ENCODE measurements at regions not wholly inside any gene's neighbourhood (a gene's known extent, or its start where the extent isn't known, plus 50 kb on each side); places are given as distances from the start of the nearest gene placed in this dataset.

- no peaks in the 10 kb centered on the region for H3F3A ChIP-seq (ENCODE audit: low read depth)
- H3K27me3 ChIP-seq: no peaks in the 10 kb centered on the region
- no peak overlapping the region for H2AFZ ChIP-seq (replicated peaks)
- H3K27ac ChIP-seq: no peak overlapping the region
- no peaks in the 10 kb centered on the region for H3K36me3 ChIP-seq
- H3K79me2 ChIP-seq (ENCODE audit: low read depth): no peaks in the 10 kb centered on the region
- no peaks in the 10 kb centered on the region for H3K9me3 Mint-ChIP-seq
- no peaks in the 10 kb centered on the region for H3K27me3 Mint-ChIP-seq (ENCODE audit: insufficient read depth, low read depth)
- H3K36me3 Mint-ChIP-seq: no peaks in the 10 kb centered on the region
- no peaks in the 10 kb centered on the region for H3K4me1 ChIP-seq
- H3K9ac ChIP-seq: no peak overlapping the region
- no peak for DNase-seq (ENCODE audit: low spot score)
- no peaks in the 10 kb centered on the region for H3K4me1 Mint-ChIP-seq
- H4K20me1 ChIP-seq (ENCODE audit: low read depth): no peaks in the 10 kb centered on the region
- H3K4me2 ChIP-seq: no peak overlapping the region
- TF ChIP-seq EZH2phosphoT487 (IDR thresholded peaks at IDR 0.05): no peak
- TF ChIP-seq EZH2 (IDR thresholded peaks at IDR 0.05): no peak
- TF ChIP-seq CTCF (IDR thresholded peaks at IDR 0.05): no peak
- no peak overlapping the region for H3K4me3 Mint-ChIP-seq
- H3K9me3 ChIP-seq (ENCODE audit: low read depth): no peaks in the 10 kb centered on the region
- H3K27ac Mint-ChIP-seq: no peak overlapping the region
- no peak overlapping the region for H3K4me3 ChIP-seq
Observed at GRCh38 chr3:69553888-69554287, 168.0 kb upstream of the FRMD4B start.

DNA sequence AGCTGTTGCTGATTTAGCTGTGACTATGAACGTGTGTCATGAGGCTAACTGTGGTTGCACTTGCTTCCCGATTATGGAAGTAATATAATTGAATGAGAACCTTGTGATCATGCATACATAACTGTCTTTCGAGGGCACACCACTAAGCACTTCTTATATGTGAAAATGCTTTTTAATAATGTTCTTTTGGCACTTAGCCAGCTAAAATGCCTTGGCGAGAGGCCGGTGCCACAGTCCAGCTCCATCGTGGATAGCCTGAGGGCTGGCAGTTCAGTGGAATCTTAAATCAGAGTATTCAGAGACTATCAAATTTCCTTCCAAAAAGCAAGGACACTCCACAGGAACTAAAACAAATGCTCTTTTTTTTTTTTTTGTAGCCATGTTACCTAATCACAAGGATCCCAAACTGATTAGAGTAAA is 161.6 kb upstream of the FRMD4B start:
- H3K9me3 ChIP-seq (ENCODE audit: low read depth): no peaks in the 10 kb centered on the region
- H3K79me2 ChIP-seq (ENCODE audit: low read depth): no peaks in the 10 kb centered on the region
- H3K4me2 ChIP-seq: no peak overlapping the region
- no peaks in the 10 kb centered on the region for H4K20me1 ChIP-seq (ENCODE audit: low read depth)
- no peak overlapping the region for H3K27ac ChIP-seq
- H3K27me3 ChIP-seq: peaks cover 29% of the 10 kb centered on the region
- Mint-ChIP-seq H3K27ac (no peak overlapping the region), H3K36me3 (no peaks in the 10 kb centered on the region), H3K4me3 (no peak overlapping the region), H3K9me3 (no peaks in the 10 kb centered on the region), H3K27me3 (ENCODE audit: insufficient read depth, low read depth) (peaks cover 12% of the 10 kb centered on the region), H3K4me1 (peaks cover 4% of the 10 kb centered on the region)
- TF ChIP-seq EZH2phosphoT487 (IDR thresholded peaks at IDR 0.05): no peak
- TF ChIP-seq EZH2 (IDR thresholded peaks at IDR 0.05): no peak
- no peak for TF ChIP-seq CTCF (IDR thresholded peaks at IDR 0.05)
- no peaks in the 10 kb centered on the region for H3K36me3 ChIP-seq
- peaks cover 6% of the 10 kb centered on the region for H3K4me1 ChIP-seq
- H3F3A ChIP-seq (ENCODE audit: low read depth): peaks cover 8% of the 10 kb centered on the region
- H3K9ac ChIP-seq: no peak overlapping the region
- no peak overlapping the region for H3K4me3 ChIP-seq
- no peak for DNase-seq (ENCODE audit: low spot score)
- H2AFZ ChIP-seq (replicated peaks): no peak overlapping the region

DNA sequence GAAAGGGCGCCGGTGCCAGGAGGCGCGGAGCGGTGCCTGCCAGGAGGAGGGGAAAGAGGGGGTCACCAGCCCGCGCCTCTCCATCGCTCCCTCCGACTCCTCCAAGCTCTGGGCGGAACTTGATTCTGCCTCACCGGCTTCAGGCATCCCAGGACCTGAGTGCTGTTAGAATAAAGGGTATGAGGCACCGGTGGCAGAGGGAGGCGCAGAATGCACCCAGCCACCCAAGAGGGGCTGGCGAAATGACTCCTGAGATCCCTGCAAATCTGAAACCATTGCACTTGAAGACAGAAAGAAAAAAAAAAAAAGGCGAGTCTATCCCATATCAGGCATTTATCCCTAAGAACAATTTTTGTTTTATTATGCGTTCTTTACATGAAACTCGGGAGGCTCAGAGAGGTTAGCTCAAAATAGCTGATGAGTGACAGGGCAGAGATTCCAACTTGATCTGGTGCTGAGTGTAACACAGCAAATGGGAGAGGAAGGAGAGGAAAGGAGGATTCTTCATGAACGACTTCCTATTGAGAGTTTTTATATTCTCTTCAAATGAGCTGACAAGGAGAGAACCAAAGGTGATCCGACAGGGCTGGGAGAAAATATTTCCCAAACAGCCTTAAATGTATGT is 157.0 kb upstream of the FRMD4B start:
- peaks cover 14% of the 10 kb centered on the region for H3K4me1 ChIP-seq
- no peak overlapping the region for H3K9ac ChIP-seq
- H3K79me2 ChIP-seq (ENCODE audit: low read depth): peaks cover 19% of the 10 kb centered on the region
- peak overlapping the region; percentile 93 for H3K4me3 ChIP-seq
- H3K4me2 ChIP-seq: peak overlapping the region; percentile 95
- H4K20me1 ChIP-seq (ENCODE audit: low read depth): peaks cover 3% of the 10 kb centered on the region
- Mint-ChIP-seq H3K9me3 (no peaks in the 10 kb centered on the region), H3K36me3 (no peaks in the 10 kb centered on the region), H3K27me3 (ENCODE audit: insufficient read depth, low read depth) (peaks cover 21% of the 10 kb centered on the region), H3K4me3 (peak overlapping the region; percentile 92), H3K4me1 (peaks cover 15% of the 10 kb centered on the region), H3K27ac (no peak overlapping the region)
- H3K9me3 ChIP-seq (ENCODE audit: low read depth): no peaks in the 10 kb centered on the region
- no peak for DNase-seq (ENCODE audit: low spot score)
- no peaks in the 10 kb centered on the region for H3K36me3 ChIP-seq
- no peak for TF ChIP-seq CTCF (IDR thresholded peaks at IDR 0.05)
- no peak overlapping the region for H3K27ac ChIP-seq
- H3K27me3 ChIP-seq: peaks cover 48% of the 10 kb centered on the region
- H3F3A ChIP-seq (ENCODE audit: low read depth): peaks cover 19% of the 10 kb centered on the region
- H2AFZ ChIP-seq (replicated peaks): peak overlapping the region; percentile 98

All from neural progenitor cell (in vitro differentiated cells).